HepG2 (cell line): ENCODE measurements at regions not wholly inside any gene's neighbourhood (a gene's known extent, or its start where the extent isn't known, plus 50 kb on each side); places are given as distances from the start of the nearest gene placed in this dataset.

Experiments used
- ATAC-seq: fragments of 200-7000 bp; cut with Tn5 transposase; 3 replicates; pipeline ENCODE4 v1.9.1; 2020; ENCODE audit warnings: mild to moderate bottlenecking, moderate library complexity
- BruUV-seq: library from RNA; stranded (reverse); fragments of 400-500 nt; replicated peaks from 2 replicates; lab custom pipeline; 2021; lab: Mats Ljungman, UMichigan
- CTCF ChIA-PET: fragments of 300-600 bp; formaldehyde crosslinking; extraction: SDS; loops from one replicate; lab custom pipeline; 2021; ENCODE audit warnings: low total read pairs, inconsistent platforms, low intra/inter-chr PET ratio; lab: Yijun Ruan, JAX
- POLR2A ChIA-PET: fragments of 350-600 bp; sonication (Branson Sonifier 250); formaldehyde crosslinking; loops from one replicate; lab custom pipeline; 2020; ENCODE audit warnings: antibody characterized with exemption, inconsistent platforms; lab: Yijun Ruan, JAX
- DNase-seq: peaks from one replicate; pipeline ENCODE4 v3.0.0-alpha.2; 2015; ENCODE audit warnings: low spot score
- FAIRE-seq: peaks from 3 replicates; lab custom pipeline; 2011; peaks lifted over from hg19 to GRCh38; lab: Jason Lieb, UNC
- H2AFZ ChIP-seq: one replicate; pipeline ENCODE4 v1.6.1; 2011; ENCODE audit warnings: low read length, inconsistent platforms
- H3K27ac ChIP-seq: fragments of 300-600 bp; 3 replicates; pipeline ENCODE4 v1.8.0; 2011; ENCODE audit warnings: mixed run types, mild to moderate bottlenecking, mixed read lengths, low read length, inconsistent platforms; ENCODE audit not compliant: insufficient read depth; ENCODE audit errors: extremely low read length
- H3K27me3 ChIP-seq, 2 experiments: fragments of 200-600 bp in 1 of 2; 2 replicates in 1 of 2; 3 replicates in 1 of 2; pipeline versions ENCODE4 v1.6.0 to v1.8.0; 2011; ENCODE audit warnings: low read length in 2 of 2, mild to moderate bottlenecking in 2 of 2, moderate library complexity in 2 of 2, inconsistent platforms in 1 of 2; ENCODE audit not compliant: insufficient read depth in 2 of 2, control insufficient read depth in 1 of 2
- H3K36me3 ChIP-seq, 2 experiments: fragments of 200-600 bp in 1 of 2; replicated peaks in 1 of 2; 2 replicates in 1 of 2; 3 replicates in 1 of 2; pipeline versions ENCODE4 v1.5.1 to v1.8.0; 2011; ENCODE audit warnings: low read length in 2 of 2, inconsistent platforms in 1 of 2; ENCODE audit not compliant: insufficient read depth in 2 of 2, control insufficient read depth in 1 of 2
- H3K4me1 ChIP-seq: 2 replicates; pipeline ENCODE4 v1.5.1; 2012; ENCODE audit warnings: low read length, inconsistent platforms; ENCODE audit not compliant: insufficient read depth
- H3K4me2 ChIP-seq: 2 replicates; pipeline ENCODE4 v1.6.0; 2011; ENCODE audit warnings: low read depth, low read length, inconsistent platforms
- H3K4me3 ChIP-seq, 3 experiments: fragments of 200-600 bp in 1 of 3; sonication (generic), shearing (Covaris generic) in 1 of 3; replicated peaks in 1 of 3; 2 replicates each; pipeline ENCODE4 v1.5.1; 2011 to 2016; ENCODE audit warnings: low read length in 3 of 3, inconsistent platforms in 2 of 3, low read depth in 2 of 3, mild to moderate bottlenecking in 2 of 3, control low read depth in 1 of 3, mixed read lengths in 1 of 3; ENCODE audit not compliant: insufficient read depth in 1 of 3
- H3K79me2 ChIP-seq: one replicate; pipeline ENCODE4 v1.6.1; 2011; ENCODE audit warnings: low read length, inconsistent platforms; ENCODE audit not compliant: insufficient read depth
- H3K9ac ChIP-seq: 2 replicates; pipeline ENCODE4 v1.6.0; 2011; ENCODE audit warnings: mild to moderate bottlenecking, low read depth, low read length, inconsistent platforms; ENCODE audit not compliant: insufficient read depth
- H3K9me3 ChIP-seq: 2 replicates; pipeline ENCODE4 v1.5.1; 2012; ENCODE audit warnings: mild to moderate bottlenecking, low read length
- H4K20me1 ChIP-seq: 2 replicates; pipeline ENCODE4 v1.6.0; 2011; ENCODE audit warnings: inconsistent platforms, mild to moderate bottlenecking, low read length, moderate library complexity; ENCODE audit not compliant: insufficient read depth
- CEBPB ChIP-seq: IDR thresholded peaks from 2 replicates; pipeline ENCODE4 v1.6.1; 2011; ENCODE audit warnings: low read depth, low read length, improper control_type of control experiment, borderline replicate concordance
- ELK4 ChIP-seq: sonication (generic); formaldehyde crosslinking; IDR thresholded peaks from 2 replicates; pipeline ENCODE4 v1.9.0; 2021; ENCODE audit warnings: missing genetic modification reagents, borderline replicate concordance
- NR0B2 ChIP-seq: sonication (generic); formaldehyde crosslinking; IDR thresholded peaks from 2 replicates; pipeline ENCODE4 v1.4.0; 2020; ENCODE audit warnings: mild to moderate bottlenecking, missing genetic modification reagents
- ZNF543 ChIP-seq: sonication (generic); formaldehyde crosslinking; IDR thresholded peaks from 2 replicates; pipeline ENCODE4 v1.4.0; 2020; ENCODE audit warnings: mild to moderate bottlenecking, missing genetic modification reagents
- ZNF574 ChIP-seq: sonication (generic); formaldehyde crosslinking; IDR thresholded peaks from 2 replicates; pipeline ENCODE4 v1.4.0; 2020; ENCODE audit warnings: missing genetic modification reagents
- WGBS: methylation state at CpG from one replicate; pipeline ENCODE4 v1.1.6; 2017; ENCODE audit warnings: low lambda C conversion rate; 5-methylcytosine and 5-hydroxymethylcytosine counted together
- in situ Hi-C: cut with HindIII; loops from 2 replicates; pipeline ENCODE4 v1.10.0; 2017; ENCODE audit warnings: low pct_unique_long_range_greater_than_20kb; ENCODE audit not compliant: extremely low pct_ligation_motif_present
- intact Hi-C: fragments of 100-400 bp; cut with micrococcal nuclease; formaldehyde crosslinking; loops from one replicate; pipeline ENCODE4 v1.10.0; 2022; ENCODE audit not compliant: unreplicated experiment

- in situ Hi-C loops (no loop called here), intact Hi-C loops (no loop called here)
- POLR2A ChIA-PET = no interaction called here
- no peak for TF ChIP-seq NR0B2
- no peak for TF ChIP-seq ELK4 (CRISPR knock-in tag)
- TF ChIP-seq ZNF574 (CRISPR knock-in tag) = no peak
- TF ChIP-seq ZNF543 (CRISPR knock-in tag) = no peak
- 0 out of 2 replicates have a peak, but pooled peaks have one; percentile 2 for TF ChIP-seq CEBPB
- FAIRE-seq (no peak), ATAC-seq (no peak), DNase-seq (no peak)
- BruUV-seq = no TSS peak
- H3K27me3 ChIP-seq = no peaks in the 10 kb centered on the region
- CTCF ChIA-PET = no interaction called here
- H3K9me3 ChIP-seq = no peaks in the 10 kb centered on the region
- H3K79me2 ChIP-seq = no peaks in the 10 kb centered on the region
- H3K4me2 ChIP-seq = no peak overlapping the region
- H3K27ac ChIP-seq = no peak overlapping the region
- no peak overlapping the region for H3K4me3 ChIP-seq
- no peak overlapping the region for H3K9ac ChIP-seq
- WGBS = 62% methylated on average over 2 of the region's 2 CpGs
- no peak overlapping the region for H2AFZ ChIP-seq
- H3K4me1 ChIP-seq = no peaks in the 10 kb centered on the region
- H3K36me3 ChIP-seq = no peaks in the 10 kb centered on the region
- H4K20me1 ChIP-seq = no peaks in the 10 kb centered on the region
Measured at GRCh38 chr10:8544057-8544380, 489.5 kb downstream of the GATA3 start.
